Naive thymus-derived CD8-positive, alpha-beta T cell (primary cell): ENCODE measurements at regions not wholly inside any gene's neighbourhood (a gene's known extent, or its start where the extent isn't known, plus 50 kb on each side); places are given as distances from the start of the nearest gene placed in this dataset.

ENCODE experiments used
- ATAC-seq, 2 donors: fragments of 150-1000 bp; cut with Tn5 transposase in 1 of 2; sonication (Bioruptor Pico), chemical (Tn5 transposase) in 1 of 2; 1 replicate in 1 of 2; 2 replicates in 1 of 2; pipeline ENCODE4 v1.10.0; 2021; ENCODE audit warnings: mild to moderate bottlenecking in 2 of 2, moderate library complexity in 2 of 2
- POLR2A ChIA-PET: fragments of 350-600 bp; sonication (Branson Sonifier 250); formaldehyde crosslinking; loops from one replicate; lab custom pipeline; 2021; ENCODE audit warnings: antibody characterized with exemption; lab: Charles Lee
- DNase-seq, 10 donors: peaks; one replicate each; pipeline versions ENCODE4 v3.0.0 to v3.0.0-alpha.2; 2020 to 2022
- H3K27ac Mint-ChIP-seq, 10 donors: one replicate each; pipeline ENCODE4 v1.8.0; 2020 to 2022; ENCODE audit warnings: mild to moderate bottlenecking in 10 of 10, mixed read lengths in 10 of 10, moderate library complexity in 4 of 10, inconsistent platforms in 1 of 10
- H3K27me3 Mint-ChIP-seq, 5 donors: one replicate each; pipeline ENCODE4 v1.8.0; 2021 to 2022; ENCODE audit warnings: mixed read lengths in 5 of 5
- H3K36me3 Mint-ChIP-seq, 3 donors: one replicate each; pipeline ENCODE4 v1.8.0; 2020 to 2022; ENCODE audit warnings: mixed read lengths in 3 of 3, mild to moderate bottlenecking in 2 of 3, inconsistent platforms in 1 of 3
- H3K4me1 Mint-ChIP-seq, 4 donors: one replicate each; pipeline ENCODE4 v1.8.0; 2021 to 2022; ENCODE audit warnings: mixed read lengths in 4 of 4
- H3K4me3 Mint-ChIP-seq, 10 donors: one replicate each; pipeline ENCODE4 v1.8.0; 2020 to 2022; ENCODE audit warnings: mild to moderate bottlenecking in 10 of 10, mixed read lengths in 10 of 10, moderate library complexity in 6 of 10, inconsistent platforms in 1 of 10
- H3K9me3 Mint-ChIP-seq, 9 donors: one replicate each; pipeline ENCODE4 v1.8.0; 2020 to 2022; ENCODE audit warnings: mixed read lengths in 9 of 9, mild to moderate bottlenecking in 3 of 9, inconsistent platforms in 1 of 9, moderate library complexity in 1 of 9

- H3K36me3 Mint-ChIP-seq, result no peaks in the 10 kb centered on the region
- H3K4me1 Mint-ChIP-seq, result no peaks in the 10 kb centered on the region
- peaks cover 0 to 12% (median 4%) of the 10 kb centered on the region in 5 donors for H3K27me3 Mint-ChIP-seq
- POLR2A ChIA-PET, result no interaction called here
- H3K4me3 Mint-ChIP-seq, result no peak overlapping the region
- no peaks in the 10 kb centered on the region for H3K9me3 Mint-ChIP-seq
- no peak for ATAC-seq
- no peak for DNase-seq
- H3K27ac Mint-ChIP-seq, result no peak overlapping the region
These were observed 592.3 kb downstream of the SH2D4B start for GRCh38 chr10:81130014-81130413.

- Mint-ChIP-seq H3K36me3 (peaks cover 0 to 11% (median 0%) of the 10 kb centered on the region in 3 donors), H3K4me1 (no peaks in the 10 kb centered on the region), H3K4me3 (no peak overlapping the region), H3K9me3 (peaks cover 0 to 20% (median 5%) of the 10 kb centered on the region in 9 donors), H3K27me3 (peaks cover 0 to 24% (median 7%) of the 10 kb centered on the region in 5 donors), H3K27ac (no peak overlapping the region)
- POLR2A ChIA-PET, result no interaction called here
- no peak for DNase-seq
- no peak for ATAC-seq
These were observed 598.1 kb downstream of the SH2D4B start for GRCh38 chr10:81135851-81136250.

GRCh38 chr10:81136261-81136660, 598.6 kb downstream of the SH2D4B start:
- Mint-ChIP-seq H3K27me3 (peaks cover 0 to 24% (median 7%) of the 10 kb centered on the region in 5 donors), H3K27ac (no peak overlapping the region), H3K4me3 (no peak overlapping the region), H3K36me3 (peaks cover 0 to 11% (median 0%) of the 10 kb centered on the region in 3 donors), H3K4me1 (no peaks in the 10 kb centered on the region), H3K9me3 (peaks cover 0 to 20% (median 5%) of the 10 kb centered on the region in 9 donors)
- DNase-seq (no peak), ATAC-seq (no peak)
- POLR2A ChIA-PET, result no interaction called here

- DNase-seq, result no peak
- H3K27ac Mint-ChIP-seq, result peak overlapping the region in 1 of 10 donors; percentile 43
- H3K27me3 Mint-ChIP-seq, result peaks cover 0 to 10% (median 4%) of the 10 kb centered on the region in 5 donors
- no peaks in the 10 kb centered on the region for H3K4me1 Mint-ChIP-seq
- POLR2A ChIA-PET, result no interaction called here
- H3K36me3 Mint-ChIP-seq, result no peaks in the 10 kb centered on the region
- H3K4me3 Mint-ChIP-seq, result no peak overlapping the region
- no peak for ATAC-seq
- peaks cover 0 to 4% (median 0%) of the 10 kb centered on the region in 9 donors for H3K9me3 Mint-ChIP-seq
These were observed 608.3 kb downstream of the SH2D4B start for GRCh38 chr10:81145975-81146374.

- Mint-ChIP-seq H3K9me3 (peaks cover 0 to 4% (median 0%) of the 10 kb centered on the region in 9 donors), H3K4me3 (no peak overlapping the region), H3K27me3 (peaks cover 0 to 10% (median 4%) of the 10 kb centered on the region in 5 donors), H3K36me3 (no peaks in the 10 kb centered on the region), H3K27ac (peak overlapping the region in 1 of 10 donors; percentile 43), H3K4me1 (no peaks in the 10 kb centered on the region)
- ATAC-seq, result no peak
- POLR2A ChIA-PET, result no interaction called here
- no peak for DNase-seq
These were observed 608.7 kb downstream of the SH2D4B start for GRCh38 chr10:81146436-81146835.

GRCh38 chr10:81152656-81153055, 615.0 kb downstream of the SH2D4B start:
- Mint-ChIP-seq H3K4me1 (no peaks in the 10 kb centered on the region), H3K4me3 (no peak overlapping the region), H3K9me3 (no peaks in the 10 kb centered on the region), H3K27ac (no peak overlapping the region), H3K36me3 (no peaks in the 10 kb centered on the region), H3K27me3 (no peaks in the 10 kb centered on the region)
- DNase-seq (no peak), ATAC-seq (no peak)
- POLR2A ChIA-PET, result no interaction called here

- Mint-ChIP-seq H3K4me3 (no peak overlapping the region), H3K27me3 (no peaks in the 10 kb centered on the region), H3K4me1 (no peaks in the 10 kb centered on the region), H3K9me3 (no peaks in the 10 kb centered on the region), H3K36me3 (no peaks in the 10 kb centered on the region), H3K27ac (no peak overlapping the region)
- ATAC-seq (no peak), DNase-seq (no peak)
- POLR2A ChIA-PET, result no interaction called here
These were observed 620.0 kb downstream of the SH2D4B start for GRCh38 chr10:81157681-81158080.

GRCh38 chr10:81177651-81178244, 640.0 kb downstream of the SH2D4B start:
- Mint-ChIP-seq H3K27ac (no peak overlapping the region), H3K27me3 (peaks cover 0 to 6% (median 3%) of the 10 kb centered on the region in 5 donors), H3K36me3 (peaks cover 0 to 4% (median 0%) of the 10 kb centered on the region in 3 donors), H3K4me1 (no peaks in the 10 kb centered on the region), H3K9me3 (peaks cover 0 to 14% (median 7%) of the 10 kb centered on the region in 9 donors), H3K4me3 (no peak overlapping the region)
- POLR2A ChIA-PET, result no interaction called here
- no peak for DNase-seq
- ATAC-seq, result no peak

- ATAC-seq, result no peak
- no peak overlapping the region for H3K4me3 Mint-ChIP-seq
- no peak for DNase-seq
- H3K27me3 Mint-ChIP-seq, result no peaks in the 10 kb centered on the region
- POLR2A ChIA-PET, result no interaction called here
- H3K9me3 Mint-ChIP-seq, result peaks cover 0 to 14% (median 7%) of the 10 kb centered on the region in 9 donors
- no peaks in the 10 kb centered on the region for H3K4me1 Mint-ChIP-seq
- peaks cover 0 to 4% (median 0%) of the 10 kb centered on the region in 3 donors for H3K36me3 Mint-ChIP-seq
- H3K27ac Mint-ChIP-seq, result no peak overlapping the region
These were observed 641.6 kb downstream of the SH2D4B start for GRCh38 chr10:81179324-81179723.

- Mint-ChIP-seq H3K4me3 (no peak overlapping the region), H3K9me3 (peaks cover 0 to 14% (median 7%) of the 10 kb centered on the region in 9 donors), H3K27me3 (no peaks in the 10 kb centered on the region), H3K36me3 (peaks cover 0 to 4% (median 0%) of the 10 kb centered on the region in 3 donors), H3K4me1 (no peaks in the 10 kb centered on the region), H3K27ac (no peak overlapping the region)
- no peak for ATAC-seq
- no peak for DNase-seq
- POLR2A ChIA-PET, result no interaction called here
These were observed 642.2 kb downstream of the SH2D4B start for GRCh38 chr10:81179805-81180452.

GRCh38 chr10:81182296-81182695, 644.6 kb downstream of the SH2D4B start:
- no peak overlapping the region for H3K4me3 Mint-ChIP-seq
- H3K9me3 Mint-ChIP-seq, result peaks cover 0 to 6% (median 1%) of the 10 kb centered on the region in 9 donors
- DNase-seq, result no peak
- H3K27ac Mint-ChIP-seq, result no peak overlapping the region
- POLR2A ChIA-PET, result no interaction called here
- no peaks in the 10 kb centered on the region for H3K27me3 Mint-ChIP-seq
- no peak for ATAC-seq
- no peaks in the 10 kb centered on the region for H3K36me3 Mint-ChIP-seq
- H3K4me1 Mint-ChIP-seq, result no peaks in the 10 kb centered on the region

GRCh38 chr10:81192221-81192788, 654.6 kb downstream of the SH2D4B start:
- DNase-seq (no peak), ATAC-seq (no peak)
- Mint-ChIP-seq H3K4me1 (no peaks in the 10 kb centered on the region), H3K27me3 (no peaks in the 10 kb centered on the region), H3K36me3 (no peaks in the 10 kb centered on the region), H3K9me3 (peaks cover 0 to 3% (median 0%) of the 10 kb centered on the region in 9 donors), H3K27ac (no peak overlapping the region), H3K4me3 (no peak overlapping the region)
- POLR2A ChIA-PET, result no interaction called here

GRCh38 chr10:81200801-81201200, 663.1 kb downstream of the SH2D4B start:
- Mint-ChIP-seq H3K27me3 (peaks cover 0 to 4% (median 0%) of the 10 kb centered on the region in 5 donors), H3K27ac (no peak overlapping the region), H3K9me3 (no peaks in the 10 kb centered on the region), H3K4me1 (no peaks in the 10 kb centered on the region), H3K36me3 (no peaks in the 10 kb centered on the region), H3K4me3 (no peak overlapping the region)
- DNase-seq (no peak), ATAC-seq (no peak)
- POLR2A ChIA-PET, result no interaction called here
